ENCODE measurements at regions not wholly inside any gene's neighbourhood (a gene's known extent, or its start where the extent isn't known, plus 50 kb on each side); places are given as distances from the start of the nearest gene placed in this dataset.

GRCh38 chr5:7317751-7318150 lies 78.2 kb upstream of the ADCY2 start:
- CTCF ChIA-PET, result interaction anchor here (1.2 kb wide), 1 partner anchor 10 kb away, joined by 4 read pairs; no protein-coding TSS in a partner anchor
- H3K27me3 Mint-ChIP-seq (ENCODE audit: insufficient read depth, unreplicated experiment), result peaks cover 29% of the 10 kb centered on the region
- H3K9me3 Mint-ChIP-seq (ENCODE audit: unreplicated experiment), result peaks cover 8% of the 10 kb centered on the region
- no peak overlapping the region for H3K27ac Mint-ChIP-seq (ENCODE audit: low read depth, unreplicated experiment)
- POLR2A ChIA-PET, result no interaction called here
- H3K4me1 Mint-ChIP-seq (ENCODE audit: insufficient read depth, unreplicated experiment), result no peaks in the 10 kb centered on the region
- intact Hi-C loops (cut with micrococcal nuclease), result no loop called here
- H3K4me3 Mint-ChIP-seq (ENCODE audit: unreplicated experiment), result no peak overlapping the region
- no peak for TF ChIP-seq CTCF (IDR thresholded peaks at IDR 0.05; ENCODE audit: unreplicated experiment)
- no peak for DNase-seq (ENCODE audit: unreplicated experiment)
- no peaks in the 10 kb centered on the region for H3K36me3 Mint-ChIP-seq (ENCODE audit: insufficient read depth, unreplicated experiment)
- no TSS peak for BruUV-seq (replicated peaks)

GRCh38 chr5:7320701-7321301 lies 75.1 kb upstream of the ADCY2 start:
- no TSS peak for BruUV-seq (replicated peaks)
- Mint-ChIP-seq H3K27ac (ENCODE audit: low read depth, unreplicated experiment) (no peak overlapping the region), H3K36me3 (ENCODE audit: insufficient read depth, unreplicated experiment) (no peaks in the 10 kb centered on the region), H3K4me3 (ENCODE audit: unreplicated experiment) (no peak overlapping the region), H3K27me3 (ENCODE audit: insufficient read depth, unreplicated experiment) (peaks cover 19% of the 10 kb centered on the region), H3K4me1 (ENCODE audit: insufficient read depth, unreplicated experiment) (no peaks in the 10 kb centered on the region), H3K9me3 (ENCODE audit: unreplicated experiment) (no peaks in the 10 kb centered on the region)
- TF ChIP-seq CTCF (IDR thresholded peaks at IDR 0.05; ENCODE audit: unreplicated experiment), result no peak
- intact Hi-C loops (cut with micrococcal nuclease), result no loop called here
- ChIA-PET CTCF (interaction anchor here (0.6 kb wide), 1 partner anchor 447 kb away, joined by 4 read pairs; no protein-coding TSS in a partner anchor), POLR2A (no interaction called here)
- no peak for DNase-seq (ENCODE audit: unreplicated experiment)

GRCh38 chr5:7321724-7322123 lies 74.2 kb upstream of the ADCY2 start:
- ChIA-PET CTCF (no interaction called here), POLR2A (no interaction called here)
- BruUV-seq (replicated peaks), result no TSS peak
- H3K4me1 Mint-ChIP-seq (ENCODE audit: insufficient read depth, unreplicated experiment), result no peaks in the 10 kb centered on the region
- no peak for DNase-seq (ENCODE audit: unreplicated experiment)
- no peak overlapping the region for H3K27ac Mint-ChIP-seq (ENCODE audit: low read depth, unreplicated experiment)
- no peaks in the 10 kb centered on the region for H3K36me3 Mint-ChIP-seq (ENCODE audit: insufficient read depth, unreplicated experiment)
- H3K4me3 Mint-ChIP-seq (ENCODE audit: unreplicated experiment), result no peak overlapping the region
- intact Hi-C loops (cut with micrococcal nuclease), result no loop called here
- peaks cover 10% of the 10 kb centered on the region for H3K27me3 Mint-ChIP-seq (ENCODE audit: insufficient read depth, unreplicated experiment)
- TF ChIP-seq CTCF (IDR thresholded peaks at IDR 0.05; ENCODE audit: unreplicated experiment), result no peak
- H3K9me3 Mint-ChIP-seq (ENCODE audit: unreplicated experiment), result no peaks in the 10 kb centered on the region

- BruUV-seq (replicated peaks), result no TSS peak
- H3K4me1 Mint-ChIP-seq (ENCODE audit: insufficient read depth, unreplicated experiment), result no peaks in the 10 kb centered on the region
- POLR2A ChIA-PET, result no interaction called here
Measured at GRCh38 chr5:7324919-7325318, 71.0 kb upstream of the ADCY2 start.

More at GRCh38 chr5:7324919-7325318, 71.0 kb upstream of the ADCY2 start:
- no peak overlapping the region for H3K4me3 Mint-ChIP-seq (ENCODE audit: unreplicated experiment)
- no peaks in the 10 kb centered on the region for H3K27me3 Mint-ChIP-seq (ENCODE audit: insufficient read depth, unreplicated experiment)
- no peak overlapping the region for H3K27ac Mint-ChIP-seq (ENCODE audit: low read depth, unreplicated experiment)
- intact Hi-C loops (cut with micrococcal nuclease), result no loop called here
- no peaks in the 10 kb centered on the region for H3K36me3 Mint-ChIP-seq (ENCODE audit: insufficient read depth, unreplicated experiment)
- DNase-seq (ENCODE audit: unreplicated experiment), result no peak
- CTCF ChIA-PET, result no interaction called here
- H3K9me3 Mint-ChIP-seq (ENCODE audit: unreplicated experiment), result no peaks in the 10 kb centered on the region
- no peak for TF ChIP-seq CTCF (IDR thresholded peaks at IDR 0.05; ENCODE audit: unreplicated experiment)

Data from MCF 10A (cell line).